Spinal cord (tissue), 9 donors: ENCODE measurements at regions not wholly inside any gene's neighbourhood (a gene's known extent, or its start where the extent isn't known, plus 50 kb on each side); places are given as distances from the start of the nearest gene placed in this dataset.

Experiments
- DNase-seq, 6 donors: peaks; one replicate each; pipeline versions ENCODE4 v3.0.0 to v3.0.0-alpha.2; 2013 to 2015; ENCODE audit warnings: low spot score in 6 of 6, low read depth in 4 of 6
- H3K27ac ChIP-seq: one replicate; pipeline ENCODE4 v1.5.1; 2013; ENCODE audit warnings: low read depth, low read length, control low read depth
- H3K27me3 ChIP-seq: one replicate; pipeline ENCODE4 v1.6.1; 2013; ENCODE audit warnings: low read length; ENCODE audit not compliant: control insufficient read depth, insufficient read depth
- H3K36me3 ChIP-seq: one replicate; pipeline ENCODE4 v1.6.1; 2013; ENCODE audit warnings: low read length; ENCODE audit not compliant: control insufficient read depth, insufficient read depth
- H3K4me1 ChIP-seq: one replicate; pipeline ENCODE4 v1.6.1; 2013; ENCODE audit warnings: low read length; ENCODE audit not compliant: control insufficient read depth, insufficient read depth
- H3K4me3 ChIP-seq: one replicate; pipeline ENCODE4 v1.5.1; 2013; ENCODE audit warnings: low read depth, low read length, control low read depth
- H3K9me3 ChIP-seq: one replicate; pipeline ENCODE4 v1.6.1; 2013; ENCODE audit warnings: low read length; ENCODE audit not compliant: control insufficient read depth, insufficient read depth
- WGBS: methylation state at CpG from one replicate; pipeline ENCODE4 v1.1.5; 2013; ENCODE audit warnings: missing lambda C conversion rate; ENCODE audit not compliant: insufficient coverage; 5-methylcytosine and 5-hydroxymethylcytosine counted together
- donor health status: healthy.

DNA sequence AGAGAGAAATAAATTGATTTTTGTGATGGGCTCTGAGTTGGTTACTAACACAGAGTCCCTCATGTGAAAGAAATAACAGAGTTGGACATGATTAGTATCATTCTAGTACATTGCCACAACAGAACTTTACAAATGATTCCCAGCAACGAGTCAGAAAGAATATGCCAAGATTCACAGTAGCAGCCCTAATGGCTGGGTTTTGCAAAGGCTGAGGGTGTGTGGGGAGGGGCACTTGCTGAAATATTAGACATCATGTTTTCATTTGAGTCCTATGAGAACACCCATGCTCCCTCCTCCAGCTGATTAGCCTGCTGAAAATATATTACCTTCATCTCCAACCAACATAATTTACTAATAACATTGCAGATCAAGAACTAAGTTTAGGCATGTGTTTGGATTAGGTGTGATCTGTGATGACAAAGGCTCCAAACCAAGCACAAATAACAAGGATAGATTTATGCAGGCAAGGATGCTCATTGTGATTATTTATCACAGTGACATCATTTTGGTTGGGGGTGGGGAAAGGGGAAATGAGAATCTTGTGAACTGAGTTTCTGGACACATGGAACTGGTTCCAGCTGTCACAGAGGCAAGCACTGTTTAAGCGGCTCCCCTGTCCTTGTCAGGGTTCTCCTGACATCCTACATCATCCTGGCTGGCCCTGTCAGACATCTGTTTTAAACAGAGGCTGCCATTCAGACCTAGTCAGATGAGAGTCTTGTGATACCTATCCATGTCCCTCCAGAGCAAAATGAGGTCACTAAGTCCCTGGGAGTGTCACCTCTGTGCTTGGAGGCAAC is 205.8 kb upstream of the NCKAP5 start:
- Histone ChIP-seq H3K27ac (peak overlapping the region; percentile 79), H3K4me1 (peaks cover 13% of the 10 kb centered on the region), H3K27me3 (no peaks in the 10 kb centered on the region), H3K9me3 (no peaks in the 10 kb centered on the region), H3K36me3 (no peaks in the 10 kb centered on the region), H3K4me3 (no peak overlapping the region)
- 33% methylated on average over 1 of the region's 2 CpGs for WGBS
- DNase-seq, result peak in 2 of 6 donors; percentile 36 to 67

DNA sequence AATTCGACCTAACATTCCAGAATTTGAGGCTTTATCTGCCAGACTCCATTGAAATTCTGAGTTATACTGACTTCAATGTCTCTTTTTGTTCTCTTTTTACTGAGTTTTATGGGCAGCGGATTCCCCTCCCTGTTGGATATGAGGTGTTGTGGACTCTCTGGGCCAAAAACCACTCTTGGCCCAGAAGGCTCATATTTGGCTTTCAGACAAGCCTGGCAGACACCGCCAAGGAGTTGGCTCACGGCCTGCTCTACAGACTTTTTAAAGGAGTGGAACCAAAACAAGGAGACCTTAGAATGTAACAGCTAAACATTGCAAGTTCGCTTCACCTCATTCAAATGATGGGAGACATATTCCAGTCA is 206.4 kb upstream of the NCKAP5 start:
- Histone ChIP-seq H3K4me1 (peaks cover 13% of the 10 kb centered on the region), H3K36me3 (no peaks in the 10 kb centered on the region), H3K4me3 (no peak overlapping the region), H3K9me3 (no peaks in the 10 kb centered on the region), H3K27ac (peak overlapping the region; percentile 79), H3K27me3 (no peaks in the 10 kb centered on the region)
- WGBS, result 55% methylated on average over 3 of the region's 5 CpGs
- DNase-seq, result peak in 5 of 6 donors; percentile 43 to 93 (median 70)

DNA sequence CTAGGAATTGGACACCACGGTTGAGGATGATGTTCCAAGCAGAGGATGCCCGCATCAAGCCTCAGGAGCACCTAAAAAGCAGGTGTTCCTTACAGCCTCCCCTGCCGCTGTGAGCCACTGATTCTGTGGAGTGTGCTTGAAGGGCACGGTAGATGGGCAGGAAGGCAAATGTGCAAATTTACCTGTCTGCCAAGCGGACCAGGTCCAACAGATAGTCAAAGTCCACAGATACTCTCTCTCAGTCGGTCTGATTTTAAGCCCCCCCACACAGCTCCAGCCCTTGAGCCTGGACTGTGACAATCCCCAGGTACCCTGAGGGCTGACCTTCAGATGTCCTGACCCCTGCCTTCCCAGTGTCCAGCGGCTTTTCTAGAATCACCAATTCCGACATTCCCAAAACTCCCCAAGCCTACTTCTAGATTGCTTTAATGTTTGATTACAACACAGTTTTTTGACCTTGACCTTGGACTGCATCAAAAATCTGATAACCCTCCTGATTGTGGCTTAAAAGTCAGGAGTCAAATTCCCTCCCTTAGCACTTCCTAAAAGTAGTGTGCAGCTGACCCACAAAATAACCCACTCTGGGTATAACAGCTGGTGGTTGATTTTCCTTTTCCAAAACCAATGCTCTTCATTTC is 208.8 kb upstream of the NCKAP5 start:
- WGBS, result 96% methylated on average over 3 of the region's 8 CpGs
- H3K4me1 ChIP-seq, result peaks cover 13% of the 10 kb centered on the region
- no peaks in the 10 kb centered on the region for H3K9me3 ChIP-seq
- no peak overlapping the region for H3K4me3 ChIP-seq
- H3K27ac ChIP-seq, result no peak overlapping the region
- no peak for DNase-seq
- no peaks in the 10 kb centered on the region for H3K36me3 ChIP-seq
- H3K27me3 ChIP-seq, result no peaks in the 10 kb centered on the region

DNA sequence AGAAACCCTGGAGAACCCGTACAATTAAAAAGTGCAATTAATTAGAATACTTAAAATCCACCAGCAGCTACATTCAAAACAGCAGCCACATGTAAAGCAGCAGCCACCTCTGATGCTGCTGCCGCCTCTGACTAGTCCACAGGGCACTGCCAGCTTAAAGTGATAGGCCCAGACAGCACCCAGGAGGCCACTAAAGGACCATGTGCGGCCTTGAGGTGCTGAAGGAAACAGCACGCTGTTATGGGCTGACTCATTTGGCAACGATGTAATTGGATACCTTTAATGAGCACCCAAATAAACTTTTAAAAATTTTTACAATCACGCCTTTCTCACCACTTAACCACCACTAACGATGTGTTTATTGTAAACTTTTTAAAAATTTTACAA is 209.3 kb upstream of the NCKAP5 start:
- no peaks in the 10 kb centered on the region for H3K27me3 ChIP-seq
- H3K4me3 ChIP-seq, result no peak overlapping the region
- H3K9me3 ChIP-seq, result no peaks in the 10 kb centered on the region
- WGBS, result 56% methylated on average over 1 of the region's 7 CpGs
- H3K36me3 ChIP-seq, result no peaks in the 10 kb centered on the region
- H3K27ac ChIP-seq, result no peak overlapping the region
- H3K4me1 ChIP-seq, result peaks cover 13% of the 10 kb centered on the region
- peak in 1 of 6 donors; percentile 32 for DNase-seq

DNA sequence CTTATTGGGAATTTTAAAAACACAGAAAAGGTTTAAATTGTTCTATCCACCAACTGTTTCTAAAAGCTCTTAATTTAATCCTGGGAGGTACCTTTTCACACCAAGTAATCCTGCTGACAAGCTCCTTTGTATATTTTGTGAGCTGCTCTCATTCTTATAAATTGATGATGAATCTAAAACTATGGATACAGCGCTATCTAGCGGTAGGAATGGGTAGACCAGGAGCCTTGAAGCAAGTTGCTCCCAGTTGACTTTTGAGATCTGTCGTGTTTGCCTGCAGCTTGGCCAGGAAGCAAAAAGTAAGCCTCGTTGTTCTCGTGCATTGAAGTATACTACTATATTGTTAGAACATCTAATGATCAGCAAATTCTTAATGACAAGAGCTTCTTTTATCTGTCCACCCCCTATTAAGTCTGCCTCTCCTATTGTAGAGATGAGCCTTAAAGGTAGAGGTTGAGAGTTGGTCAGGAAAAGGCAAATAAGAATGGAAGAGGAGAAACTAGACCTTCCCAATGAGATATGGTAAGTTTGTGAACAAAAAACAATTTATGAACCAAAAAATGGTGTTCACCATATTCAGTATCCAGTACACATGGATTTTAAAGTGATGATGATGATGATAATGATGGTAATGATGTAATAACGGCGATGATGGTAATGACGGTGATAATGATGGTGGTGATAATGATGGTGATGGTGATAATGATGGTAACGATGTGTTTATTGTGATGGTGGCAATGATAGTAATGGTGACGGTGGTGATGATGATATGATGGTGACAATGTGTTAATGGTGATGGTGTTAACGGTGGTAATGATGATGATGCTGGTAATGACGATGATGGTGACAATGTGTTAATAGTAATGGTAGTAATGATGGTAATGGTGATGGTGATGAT is 212.1 kb upstream of the NCKAP5 start:
- peaks cover under 1% of the 10 kb centered on the region for H3K4me1 ChIP-seq
- DNase-seq, result peak in 5 of 6 donors; percentile 75 to 97 (median 84)
- no peaks in the 10 kb centered on the region for H3K9me3 ChIP-seq
- H3K27ac ChIP-seq, result no peak overlapping the region
- no peaks in the 10 kb centered on the region for H3K36me3 ChIP-seq
- H3K4me3 ChIP-seq, result no peak overlapping the region
- 67% methylated on average over 10 of the region's 12 CpGs for WGBS
- H3K27me3 ChIP-seq, result no peaks in the 10 kb centered on the region

- no peak overlapping the region for H3K27ac ChIP-seq
- no peaks in the 10 kb centered on the region for H3K9me3 ChIP-seq
- WGBS, result 98% methylated on average over 3 of the region's 5 CpGs
- DNase-seq, result no peak
- H3K4me1 ChIP-seq, result no peaks in the 10 kb centered on the region
- H3K27me3 ChIP-seq, result no peaks in the 10 kb centered on the region
- H3K4me3 ChIP-seq, result no peak overlapping the region
- H3K36me3 ChIP-seq, result no peaks in the 10 kb centered on the region
These were observed 212.8 kb upstream of the NCKAP5 start for GRCh38 chr2:133780997-133781513.

DNA sequence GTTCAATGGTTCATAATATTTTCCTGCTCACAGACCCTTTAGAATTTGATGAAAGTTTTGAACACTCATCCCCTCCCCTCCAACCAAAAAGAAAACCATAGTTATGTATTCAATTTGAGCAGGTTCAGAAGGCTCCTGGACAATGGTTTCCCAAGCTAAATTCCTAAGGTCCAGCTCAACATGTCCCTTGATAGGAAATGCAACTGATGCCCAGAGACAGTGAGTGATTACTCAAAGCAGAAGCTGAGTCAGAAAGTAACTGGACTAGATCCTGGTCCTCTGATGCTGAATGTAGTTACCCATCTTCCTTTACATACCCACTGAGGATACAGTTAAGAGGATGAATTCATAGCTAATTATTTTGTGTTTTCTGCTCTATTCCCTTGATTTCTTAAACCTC is 218.9 kb upstream of the NCKAP5 start:
- Histone ChIP-seq H3K4me3 (no peak overlapping the region), H3K36me3 (no peaks in the 10 kb centered on the region), H3K4me1 (no peaks in the 10 kb centered on the region), H3K27ac (no peak overlapping the region), H3K27me3 (no peaks in the 10 kb centered on the region), H3K9me3 (no peaks in the 10 kb centered on the region)
- DNase-seq, result no peak

DNA sequence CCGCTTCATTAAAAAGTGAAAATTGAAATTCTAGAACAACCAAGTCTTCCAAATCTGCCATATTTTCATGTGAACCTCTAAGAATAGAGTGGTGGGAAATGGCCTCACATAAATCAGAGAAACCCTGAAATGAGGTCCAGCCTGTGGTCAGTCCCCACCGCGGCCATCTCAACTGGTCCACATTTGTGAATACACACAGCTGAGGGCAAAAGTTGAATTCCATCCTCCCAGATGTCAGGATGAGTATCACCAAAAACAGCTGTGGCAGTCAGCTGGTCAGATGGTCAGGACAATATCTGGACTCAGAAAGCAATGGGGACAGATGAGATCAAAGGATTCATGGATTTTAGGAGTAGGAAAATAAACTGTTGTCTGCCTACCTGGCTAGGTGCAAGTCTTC is 219.4 kb upstream of the NCKAP5 start:
- DNase-seq, result no peak
- H3K27ac ChIP-seq, result no peak overlapping the region
- H3K27me3 ChIP-seq, result no peaks in the 10 kb centered on the region
- no peaks in the 10 kb centered on the region for H3K36me3 ChIP-seq
- H3K4me3 ChIP-seq, result no peak overlapping the region
- 90% methylated on average over 2 of the region's 3 CpGs for WGBS
- H3K4me1 ChIP-seq, result no peaks in the 10 kb centered on the region
- H3K9me3 ChIP-seq, result no peaks in the 10 kb centered on the region

DNA sequence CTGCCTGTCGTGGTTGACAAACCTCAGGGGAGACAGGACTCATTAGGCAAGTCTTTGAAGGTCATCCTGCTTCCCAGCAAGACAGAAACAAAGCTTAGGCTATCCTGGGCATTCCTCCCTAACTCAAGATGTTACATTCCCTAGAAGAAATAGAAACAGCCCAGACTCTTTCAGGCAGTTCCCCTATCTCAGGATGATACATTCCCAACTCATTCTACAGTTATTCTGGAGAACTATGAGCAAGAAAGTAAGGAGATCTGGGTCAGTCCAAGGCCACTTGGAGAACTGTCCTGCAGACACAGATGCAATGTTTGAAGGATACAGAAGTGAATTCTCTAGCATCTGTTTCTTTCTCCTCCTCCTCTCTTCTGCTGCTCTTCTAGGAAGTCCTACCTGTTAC is 220.1 kb upstream of the NCKAP5 start:
- H3K36me3 ChIP-seq, result no peaks in the 10 kb centered on the region
- 83% methylated on average over 1 of the region's 1 CpG for WGBS
- H3K27me3 ChIP-seq, result no peaks in the 10 kb centered on the region
- H3K4me1 ChIP-seq, result no peaks in the 10 kb centered on the region
- no peaks in the 10 kb centered on the region for H3K9me3 ChIP-seq
- no peak for DNase-seq
- H3K27ac ChIP-seq, result no peak overlapping the region
- no peak overlapping the region for H3K4me3 ChIP-seq
